ENCODE measurements at regions not wholly inside any gene's neighbourhood (a gene's known extent, or its start where the extent isn't known, plus 50 kb on each side); places are given as distances from the start of the nearest gene placed in this dataset.

GRCh38 chr9:89953824-89954615, 349.2 kb downstream of the GADD45G start:
- FAIRE-seq (no peak), DNase-seq (ENCODE audit: low spot score) (no peak)

- no peak for FAIRE-seq
- DNase-seq (ENCODE audit: low spot score), result no peak
Measured at GRCh38 chr9:89955144-89955543, 350.3 kb downstream of the GADD45G start.

- DNase-seq (ENCODE audit: low spot score) (no peak), FAIRE-seq (no peak)
Measured at GRCh38 chr9:89955626-89956025, 350.8 kb downstream of the GADD45G start.

GRCh38 chr9:89956331-89956730, 351.5 kb downstream of the GADD45G start:
- DNase-seq (ENCODE audit: low spot score) (no peak), FAIRE-seq (no peak)

GRCh38 chr9:89956907-89957306, 352.1 kb downstream of the GADD45G start:
- DNase-seq (ENCODE audit: low spot score), result no peak
- FAIRE-seq, result no peak

- DNase-seq (ENCODE audit: low spot score) (no peak), FAIRE-seq (no peak)
Measured at GRCh38 chr9:89958086-89958485, 353.3 kb downstream of the GADD45G start.

- FAIRE-seq, result no peak
- no peak for DNase-seq (ENCODE audit: low spot score)
Measured at GRCh38 chr9:89961616-89962341, 357.0 kb downstream of the GADD45G start.

- no peak for DNase-seq (ENCODE audit: low spot score)
- no peak for FAIRE-seq
Measured at GRCh38 chr9:89963280-89963679, 358.5 kb downstream of the GADD45G start.

GRCh38 chr9:89967527-89967926, 362.7 kb downstream of the GADD45G start:
- no peak for DNase-seq (ENCODE audit: low spot score)
- FAIRE-seq, result no peak

- FAIRE-seq (no peak), DNase-seq (ENCODE audit: low spot score) (no peak)
Measured at GRCh38 chr9:89969156-89969675, 364.4 kb downstream of the GADD45G start.

GRCh38 chr9:89969881-89970639, 365.2 kb downstream of the GADD45G start:
- FAIRE-seq (no peak), DNase-seq (ENCODE audit: low spot score) (no peak)

- DNase-seq (ENCODE audit: low spot score), result no peak
Measured at GRCh38 chr9:89970701-89971100, 365.9 kb downstream of the GADD45G start.

GRCh38 chr9:89972535-89972934, 367.7 kb downstream of the GADD45G start:
- FAIRE-seq, result no peak
- no peak for DNase-seq (ENCODE audit: low spot score)

More at GRCh38 chr9:89970701-89971100, 365.9 kb downstream of the GADD45G start:
- no peak for FAIRE-seq

GRCh38 chr9:89974582-89974981, 369.8 kb downstream of the GADD45G start:
- DNase-seq (ENCODE audit: low spot score) (no peak), FAIRE-seq (no peak)

GRCh38 chr9:89975024-89975423, 370.2 kb downstream of the GADD45G start:
- DNase-seq (ENCODE audit: low spot score), result no peak
- no peak for FAIRE-seq

GRCh38 chr9:89975630-89976029, 370.8 kb downstream of the GADD45G start:
- no peak for DNase-seq (ENCODE audit: low spot score)
- FAIRE-seq, result no peak

GRCh38 chr9:89978185-89978584, 373.4 kb downstream of the GADD45G start:
- DNase-seq (ENCODE audit: low spot score), result no peak
- FAIRE-seq, result no peak

GRCh38 chr9:89980600-89980999, 375.8 kb downstream of the GADD45G start:
- DNase-seq (ENCODE audit: low spot score) (no peak), FAIRE-seq (no peak)

GRCh38 chr9:89982016-89982415, 377.2 kb downstream of the GADD45G start:
- DNase-seq (ENCODE audit: low spot score), result no peak
- FAIRE-seq, result no peak

- FAIRE-seq, result no peak
- no peak for DNase-seq (ENCODE audit: low spot score)
Measured at GRCh38 chr9:89983411-89983810, 378.6 kb downstream of the GADD45G start.

GRCh38 chr9:89984214-89984613, 379.4 kb downstream of the GADD45G start:
- FAIRE-seq (no peak), DNase-seq (ENCODE audit: low spot score) (no peak)

- DNase-seq (ENCODE audit: low spot score) (no peak), FAIRE-seq (no peak)
Measured at GRCh38 chr9:89985068-89985467, 380.3 kb downstream of the GADD45G start.

Data from RCC 7860 (cell line).